T-helper 17 cell (primary cell): ENCODE measurements at regions not wholly inside any gene's neighbourhood (a gene's known extent, or its start where the extent isn't known, plus 50 kb on each side); places are given as distances from the start of the nearest gene placed in this dataset.

Source experiments
- ATAC-seq: fragments of 150-1000 bp; cut with Tn5 transposase; 2 replicates; pipeline ENCODE4 v1.10.0; 2021; ENCODE audit warnings: mild to moderate bottlenecking, moderate library complexity
- DNase-seq, 3 donors: peaks; one replicate each; pipeline versions ENCODE4 v3.0.0 to v3.0.0-alpha.2; 2020 to 2021
- H3K9me3 ChIP-seq: one replicate; pipeline ENCODE4 v1.7.0; 2013; ENCODE audit warnings: low read length, mild to moderate bottlenecking; ENCODE audit not compliant: control insufficient read depth, poor library complexity, severe bottlenecking
- H3K27ac Mint-ChIP-seq: one replicate; pipeline ENCODE4 v1.8.0; 2022; ENCODE audit warnings: mild to moderate bottlenecking, moderate library complexity, mixed read lengths
- H3K27me3 Mint-ChIP-seq: one replicate; pipeline ENCODE4 v1.8.0; 2022; ENCODE audit warnings: mixed read lengths
- H3K36me3 Mint-ChIP-seq: one replicate; pipeline ENCODE4 v1.8.0; 2022; ENCODE audit warnings: low read depth, mixed read lengths
- H3K4me1 Mint-ChIP-seq: one replicate; pipeline ENCODE4 v1.8.0; 2022; ENCODE audit warnings: mild to moderate bottlenecking, mixed read lengths
- H3K4me3 Mint-ChIP-seq: one replicate; pipeline ENCODE4 v1.8.0; 2022; ENCODE audit warnings: mild to moderate bottlenecking, moderate library complexity, mixed read lengths

DNA sequence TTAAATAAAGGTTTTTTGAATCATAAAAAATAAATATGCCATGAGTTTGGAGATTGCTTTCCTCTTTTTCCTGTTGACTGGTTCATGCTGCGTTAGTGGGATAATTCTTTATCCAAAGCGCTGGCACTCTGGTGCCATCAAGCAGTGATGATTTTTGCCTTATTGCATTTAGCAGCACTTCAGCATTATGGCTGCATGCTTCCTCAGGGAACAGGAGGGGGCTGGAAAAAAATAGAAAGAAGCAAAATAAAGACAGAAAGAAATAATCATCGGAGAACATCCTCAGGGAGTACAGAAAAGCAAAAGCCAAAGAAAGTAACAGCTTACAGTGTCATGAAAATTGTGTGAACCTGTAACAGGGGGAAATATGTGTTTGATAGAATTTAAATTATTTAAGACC is 1408.2 kb upstream of the PIK3C3 start:
- no peak for DNase-seq
- Mint-ChIP-seq H3K27me3 (no peaks in the 10 kb centered on the region), H3K36me3 (no peaks in the 10 kb centered on the region), H3K4me3 (no peak overlapping the region), H3K4me1 (no peaks in the 10 kb centered on the region), H3K27ac (no peak overlapping the region)
- no peak for ATAC-seq
- no peaks in the 10 kb centered on the region for H3K9me3 ChIP-seq

- H3K27ac Mint-ChIP-seq: no peak overlapping the region
- H3K4me1 Mint-ChIP-seq: no peaks in the 10 kb centered on the region
- no peaks in the 10 kb centered on the region for H3K9me3 ChIP-seq
- no peaks in the 10 kb centered on the region for H3K27me3 Mint-ChIP-seq
- no peak for ATAC-seq
- DNase-seq: no peak
- no peak overlapping the region for H3K4me3 Mint-ChIP-seq
- no peaks in the 10 kb centered on the region for H3K36me3 Mint-ChIP-seq
Observed at GRCh38 chr18:40534723-40535122, 1420.3 kb upstream of the PIK3C3 start.

DNA sequence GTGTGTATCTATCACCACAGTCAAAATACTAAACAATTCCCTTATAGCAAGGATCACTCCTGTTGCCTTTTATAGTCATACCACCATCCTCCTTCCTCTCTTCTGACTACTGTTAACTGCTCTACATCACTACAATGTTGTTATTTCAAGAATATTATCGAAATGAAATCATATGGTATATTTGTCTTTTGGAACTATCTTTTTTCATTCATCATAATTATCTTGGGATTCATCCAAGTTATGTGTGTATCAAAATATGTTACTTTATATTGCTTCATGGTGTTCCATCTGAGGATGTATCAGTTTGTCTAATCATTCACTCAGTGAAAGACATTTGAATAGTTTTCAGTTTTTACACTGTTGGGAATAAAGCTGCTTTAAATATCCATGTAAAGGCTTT is 1423.0 kb upstream of the PIK3C3 start:
- no peaks in the 10 kb centered on the region for H3K9me3 ChIP-seq
- ATAC-seq: no peak
- Mint-ChIP-seq H3K4me3 (no peak overlapping the region), H3K27me3 (no peaks in the 10 kb centered on the region), H3K4me1 (no peaks in the 10 kb centered on the region), H3K36me3 (no peaks in the 10 kb centered on the region), H3K27ac (no peak overlapping the region)
- DNase-seq: no peak

DNA sequence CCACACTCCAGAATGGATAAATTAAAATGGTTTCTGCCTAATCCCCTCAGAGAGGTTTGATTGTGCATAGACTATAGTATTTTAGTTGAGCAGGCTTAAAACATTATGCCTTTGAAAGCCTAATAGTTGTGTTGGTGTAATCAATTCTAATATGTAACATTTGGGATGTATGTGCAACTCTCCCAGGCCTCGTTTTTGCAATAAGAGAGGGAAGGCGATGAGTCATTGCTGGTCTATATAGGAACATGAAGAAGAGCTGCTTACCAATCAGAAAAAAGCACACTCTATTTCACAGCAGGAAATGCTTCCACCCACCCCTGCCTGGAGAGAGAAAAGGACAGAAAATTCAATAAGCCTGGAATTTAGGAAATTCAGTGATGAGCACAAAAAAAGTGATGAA is 1424.0 kb upstream of the PIK3C3 start:
- DNase-seq: no peak
- no peak for ATAC-seq
- H3K4me1 Mint-ChIP-seq: no peaks in the 10 kb centered on the region
- H3K4me3 Mint-ChIP-seq: no peak overlapping the region
- H3K27ac Mint-ChIP-seq: no peak overlapping the region
- no peaks in the 10 kb centered on the region for H3K27me3 Mint-ChIP-seq
- H3K9me3 ChIP-seq: no peaks in the 10 kb centered on the region
- no peaks in the 10 kb centered on the region for H3K36me3 Mint-ChIP-seq

DNA sequence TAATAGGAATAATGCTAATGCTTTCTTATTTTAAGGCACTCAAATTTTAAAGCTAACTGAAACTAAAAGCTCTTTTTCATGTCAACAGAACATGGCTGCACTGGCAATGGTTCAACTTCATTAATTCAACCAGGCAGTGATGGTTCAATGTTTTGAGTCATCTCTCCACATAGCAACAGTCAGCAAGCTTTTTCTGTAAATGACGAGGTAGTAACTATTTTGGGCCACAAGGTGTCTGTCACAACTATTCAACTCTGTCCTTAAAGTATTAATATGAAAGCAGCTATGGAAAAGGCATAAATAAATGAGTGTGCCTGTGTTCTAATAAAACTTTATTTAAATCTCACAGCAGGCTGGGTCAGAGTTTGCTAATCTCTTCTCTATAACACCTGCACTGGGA is 1425.6 kb upstream of the PIK3C3 start:
- no peak for DNase-seq
- no peaks in the 10 kb centered on the region for H3K4me1 Mint-ChIP-seq
- no peaks in the 10 kb centered on the region for H3K36me3 Mint-ChIP-seq
- no peak overlapping the region for H3K27ac Mint-ChIP-seq
- ATAC-seq: no peak
- H3K9me3 ChIP-seq: no peaks in the 10 kb centered on the region
- no peaks in the 10 kb centered on the region for H3K27me3 Mint-ChIP-seq
- no peak overlapping the region for H3K4me3 Mint-ChIP-seq

DNA sequence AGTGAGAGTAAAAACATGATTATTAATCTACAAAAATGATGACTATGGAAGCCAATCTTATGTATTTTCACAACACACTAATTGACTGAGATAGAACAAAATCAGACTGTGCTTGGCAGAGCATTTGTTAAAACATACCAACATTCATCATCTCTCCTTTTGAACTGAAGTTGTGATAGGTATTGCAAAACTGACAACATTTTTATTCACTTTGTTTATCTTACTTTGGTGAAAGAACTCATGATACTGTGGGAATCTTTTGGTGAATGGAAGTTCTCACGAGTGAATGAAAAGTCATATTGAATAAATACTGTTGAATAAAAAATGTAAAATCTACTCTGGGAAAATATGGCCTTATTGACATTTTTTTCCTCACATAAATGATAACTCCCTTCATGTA is 1430.2 kb upstream of the PIK3C3 start:
- H3K9me3 ChIP-seq: no peaks in the 10 kb centered on the region
- Mint-ChIP-seq H3K27ac (no peak overlapping the region), H3K27me3 (no peaks in the 10 kb centered on the region), H3K36me3 (no peaks in the 10 kb centered on the region), H3K4me3 (no peak overlapping the region), H3K4me1 (no peaks in the 10 kb centered on the region)
- DNase-seq (no peak), ATAC-seq (no peak)

DNA sequence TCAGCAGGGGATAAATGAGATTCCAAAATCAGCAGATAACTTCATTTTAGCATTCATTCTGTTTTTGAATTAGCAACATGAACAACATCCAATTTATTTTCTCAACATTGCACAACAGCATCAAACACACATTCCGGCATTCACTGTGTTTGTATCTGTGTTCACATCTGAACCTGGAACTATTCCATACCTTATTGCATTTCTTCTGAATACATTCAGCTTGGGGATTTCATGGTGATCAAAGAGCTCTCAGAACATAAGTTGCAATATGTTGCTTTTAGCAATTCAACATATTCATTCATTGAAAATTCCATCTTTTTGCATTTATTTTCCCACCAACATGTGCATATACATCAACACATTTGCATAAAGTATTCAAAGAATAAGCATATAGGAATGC is 1431.7 kb upstream of the PIK3C3 start:
- H3K9me3 ChIP-seq: no peaks in the 10 kb centered on the region
- ATAC-seq (no peak), DNase-seq (no peak)
- no peak overlapping the region for H3K27ac Mint-ChIP-seq
- H3K36me3 Mint-ChIP-seq: no peaks in the 10 kb centered on the region
- H3K27me3 Mint-ChIP-seq: no peaks in the 10 kb centered on the region
- no peaks in the 10 kb centered on the region for H3K4me1 Mint-ChIP-seq
- no peak overlapping the region for H3K4me3 Mint-ChIP-seq

GRCh38 chr18:40501026-40501425 is 1454.0 kb upstream of the PIK3C3 start:
- H3K27me3 Mint-ChIP-seq: no peaks in the 10 kb centered on the region
- DNase-seq (no peak), ATAC-seq (no peak)
- H3K9me3 ChIP-seq: no peaks in the 10 kb centered on the region
- no peak overlapping the region for H3K4me3 Mint-ChIP-seq
- no peak overlapping the region for H3K27ac Mint-ChIP-seq
- H3K36me3 Mint-ChIP-seq: no peaks in the 10 kb centered on the region
- H3K4me1 Mint-ChIP-seq: no peaks in the 10 kb centered on the region

DNA sequence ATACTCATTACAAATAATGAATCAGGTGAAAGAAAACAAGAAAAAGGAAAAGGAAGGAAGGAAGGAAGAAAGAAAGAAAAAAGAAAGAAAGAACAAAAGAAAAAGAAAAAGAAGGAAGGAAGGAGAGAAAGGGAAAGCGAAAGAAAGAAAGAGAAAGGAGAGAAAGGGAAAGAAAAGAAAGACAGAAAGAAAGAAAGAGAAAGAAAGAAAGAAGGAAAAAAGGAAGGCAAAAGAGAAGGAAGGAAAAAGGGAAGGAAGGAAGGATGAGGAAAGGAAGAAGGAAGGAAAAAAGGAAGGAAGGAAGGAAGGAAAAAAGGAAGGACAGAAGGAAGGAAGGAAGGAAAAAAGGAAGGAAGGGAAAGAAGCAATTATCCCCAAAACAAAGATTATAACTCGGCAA is 1460.4 kb upstream of the PIK3C3 start:
- Mint-ChIP-seq H3K36me3 (no peaks in the 10 kb centered on the region), H3K4me3 (no peak overlapping the region), H3K27ac (no peak overlapping the region), H3K4me1 (no peaks in the 10 kb centered on the region), H3K27me3 (no peaks in the 10 kb centered on the region)
- ATAC-seq (no peak), DNase-seq (no peak)
- H3K9me3 ChIP-seq: no peaks in the 10 kb centered on the region

GRCh38 chr18:40493316-40493715 is 1461.7 kb upstream of the PIK3C3 start:
- H3K4me3 Mint-ChIP-seq: no peak overlapping the region
- no peak for ATAC-seq
- H3K9me3 ChIP-seq: no peaks in the 10 kb centered on the region
- no peaks in the 10 kb centered on the region for H3K36me3 Mint-ChIP-seq
- no peak overlapping the region for H3K27ac Mint-ChIP-seq
- H3K27me3 Mint-ChIP-seq: no peaks in the 10 kb centered on the region
- DNase-seq: no peak
- no peaks in the 10 kb centered on the region for H3K4me1 Mint-ChIP-seq

GRCh38 chr18:40489301-40489700 is 1465.7 kb upstream of the PIK3C3 start:
- Mint-ChIP-seq H3K4me1 (no peaks in the 10 kb centered on the region), H3K36me3 (no peaks in the 10 kb centered on the region), H3K27ac (no peak overlapping the region), H3K4me3 (no peak overlapping the region), H3K27me3 (no peaks in the 10 kb centered on the region)
- ATAC-seq (no peak), DNase-seq (no peak)
- no peaks in the 10 kb centered on the region for H3K9me3 ChIP-seq

DNA sequence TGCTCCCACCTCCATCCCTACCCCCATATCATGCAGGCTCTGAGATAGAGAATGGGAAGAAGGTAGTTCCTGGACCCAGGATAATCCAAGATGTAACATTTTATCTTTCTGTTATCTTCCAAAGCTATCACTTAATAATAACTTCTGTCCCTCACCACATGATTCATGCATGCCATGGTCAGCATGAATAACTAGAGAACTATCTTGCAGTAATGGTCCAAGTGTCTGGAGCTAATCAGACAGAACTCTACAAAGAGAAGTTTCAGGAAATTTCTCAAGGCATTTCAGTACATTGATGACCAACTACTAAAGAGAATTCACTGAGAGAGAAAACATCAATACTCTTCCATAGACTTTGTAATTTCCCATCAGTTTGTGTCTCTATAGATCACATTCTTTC is 1469.7 kb upstream of the PIK3C3 start:
- no peak overlapping the region for H3K27ac Mint-ChIP-seq
- ATAC-seq: no peak
- H3K36me3 Mint-ChIP-seq: no peaks in the 10 kb centered on the region
- no peak overlapping the region for H3K4me3 Mint-ChIP-seq
- no peaks in the 10 kb centered on the region for H3K4me1 Mint-ChIP-seq
- H3K27me3 Mint-ChIP-seq: no peaks in the 10 kb centered on the region
- DNase-seq: no peak
- no peaks in the 10 kb centered on the region for H3K9me3 ChIP-seq

GRCh38 chr18:40473221-40474029 is 1481.6 kb upstream of the PIK3C3 start:
- DNase-seq (no peak), ATAC-seq (no peak)
- H3K4me1 Mint-ChIP-seq: no peaks in the 10 kb centered on the region
- no peak overlapping the region for H3K27ac Mint-ChIP-seq
- H3K4me3 Mint-ChIP-seq: no peak overlapping the region
- H3K9me3 ChIP-seq: no peaks in the 10 kb centered on the region
- H3K27me3 Mint-ChIP-seq: no peaks in the 10 kb centered on the region
- H3K36me3 Mint-ChIP-seq: no peaks in the 10 kb centered on the region

- H3K27ac Mint-ChIP-seq: no peak overlapping the region
- H3K9me3 ChIP-seq: no peaks in the 10 kb centered on the region
- H3K4me1 Mint-ChIP-seq: no peaks in the 10 kb centered on the region
- DNase-seq (no peak), ATAC-seq (no peak)
- no peaks in the 10 kb centered on the region for H3K36me3 Mint-ChIP-seq
- H3K27me3 Mint-ChIP-seq: no peaks in the 10 kb centered on the region
- no peak overlapping the region for H3K4me3 Mint-ChIP-seq
Observed at GRCh38 chr18:40470723-40471122, 1484.3 kb upstream of the PIK3C3 start.
